IMR-90 (cell line): ENCODE measurements at regions not wholly inside any gene's neighbourhood (a gene's known extent, or its start where the extent isn't known, plus 50 kb on each side); places are given as distances from the start of the nearest gene placed in this dataset.

ENCODE experiments used
- ATAC-seq: fragments of 200-7000 bp; cut with Tn5 transposase; 2 replicates; pipeline ENCODE4 v1.9.1; 2020; ENCODE audit warnings: low read depth, mild to moderate bottlenecking, moderate library complexity
- BruUV-seq: library from RNA; stranded (reverse); fragments of 400-500 nt; replicated peaks from 2 replicates; lab custom pipeline; 2021; lab: Mats Ljungman, UMichigan
- CTCF ChIA-PET: fragments of 300-600 bp; formaldehyde crosslinking; extraction: SDS; loops from one replicate; lab custom pipeline; 2021; ENCODE audit warnings: antibody characterized with exemption; lab: Yijun Ruan, JAX
- POLR2A ChIA-PET: fragments of 300-600 bp; sonication (Branson Sonifier 250); formaldehyde crosslinking; loops from one replicate; lab custom pipeline; 2022; ENCODE audit warnings: antibody characterized with exemption; ENCODE audit not compliant: unreplicated experiment; lab: Charles Lee
- DNase-seq: peaks from one replicate; pipeline ENCODE4 v3.0.0; 2013
- H2AFZ ChIP-seq: replicated peaks from 2 replicates; pipeline ENCODE3; 2013; ENCODE audit warnings: low read length, mild to moderate bottlenecking; ENCODE audit not compliant: poor library complexity
- H2AK5ac ChIP-seq: 2 replicates; pipeline ENCODE4 v1.6.1; 2013; ENCODE audit warnings: low read depth, low read length, inconsistent platforms
- H2AK9ac ChIP-seq: replicated peaks from 2 replicates; pipeline ENCODE3; 2013; ENCODE audit warnings: mild to moderate bottlenecking, low read depth, low read length, moderate library complexity; ENCODE audit not compliant: poor library complexity
- H2BK120ac ChIP-seq: 2 replicates; pipeline ENCODE4 v1.6.1; 2013; ENCODE audit warnings: low read depth, low read length, inconsistent platforms
- H2BK15ac ChIP-seq: 3 replicates; pipeline ENCODE4 v1.6.1; 2013; ENCODE audit warnings: low read depth, low read length, inconsistent platforms
- H2BK20ac ChIP-seq: 2 replicates; pipeline ENCODE4 v1.6.1; 2013; ENCODE audit warnings: low read depth, mild to moderate bottlenecking, inconsistent platforms, low read length, moderate library complexity
- H2BK5ac ChIP-seq: 2 replicates; pipeline ENCODE4 v1.6.1; 2013; ENCODE audit warnings: mild to moderate bottlenecking, low read depth, low read length, inconsistent platforms; ENCODE audit not compliant: poor library complexity, severe bottlenecking
- H3K14ac ChIP-seq: replicated peaks from 2 replicates; pipeline ENCODE4 v1.6.1; 2013; ENCODE audit warnings: low read depth, low read length, inconsistent platforms
- H3K18ac ChIP-seq: 2 replicates; pipeline ENCODE4 v1.6.1; 2013; ENCODE audit warnings: low read depth, low read length, control low read depth
- H3K23ac ChIP-seq: 2 replicates; pipeline ENCODE4 v1.6.1; 2013; ENCODE audit warnings: low read depth, low read length, inconsistent platforms
- H3K27ac ChIP-seq: 2 replicates; pipeline ENCODE4 v1.5.1; 2013; ENCODE audit warnings: mild to moderate bottlenecking, control low read depth, low read length; ENCODE audit not compliant: insufficient read depth
- H3K27me3 ChIP-seq: 2 replicates; pipeline ENCODE4 v1.6.1; 2013; ENCODE audit warnings: low read length; ENCODE audit not compliant: control insufficient read depth, insufficient read depth
- H3K36me3 ChIP-seq: 2 replicates; pipeline ENCODE4 v1.6.1; 2013; ENCODE audit warnings: low read length, mixed read lengths; ENCODE audit not compliant: control insufficient read depth, insufficient read depth
- H3K4ac ChIP-seq: 2 replicates; pipeline ENCODE4 v1.6.1; 2013; ENCODE audit warnings: low read depth, low read length, inconsistent platforms
- H3K4me1 ChIP-seq: 2 replicates; pipeline ENCODE4 v1.6.1; 2013; ENCODE audit warnings: low read length, mixed read lengths; ENCODE audit not compliant: control insufficient read depth, insufficient read depth
- H3K4me2 ChIP-seq: 2 replicates; pipeline ENCODE4 v1.6.1; 2013; ENCODE audit warnings: low read depth, mild to moderate bottlenecking, control low read depth, low read length, moderate library complexity
- H3K4me3 ChIP-seq: 2 replicates; pipeline ENCODE4 v1.5.1; 2013; ENCODE audit warnings: low read depth, mild to moderate bottlenecking, control low read depth, low read length, moderate library complexity; ENCODE audit not compliant: insufficient read depth
- H3K56ac ChIP-seq: 2 replicates; pipeline ENCODE4 v1.6.1; 2013; ENCODE audit warnings: low read length, inconsistent platforms; ENCODE audit not compliant: insufficient read depth; ENCODE audit errors: extremely low read depth
- H3K79me1 ChIP-seq, 2 experiments: 2 replicates each; pipeline ENCODE4 v1.6.1; 2013; ENCODE audit warnings: low read length in 2 of 2, inconsistent platforms in 1 of 2, low read depth in 1 of 2
- H3K9ac ChIP-seq: 2 replicates; pipeline ENCODE4 v1.6.1; 2013; ENCODE audit warnings: low read depth, low read length, control low read depth
- H3K9me1 ChIP-seq: 2 replicates; pipeline ENCODE4 v1.6.1; 2013; ENCODE audit warnings: low read length, inconsistent platforms; ENCODE audit not compliant: insufficient read depth
- H3K9me3 ChIP-seq: 2 replicates; pipeline ENCODE4 v1.6.1; 2013; ENCODE audit warnings: low read length; ENCODE audit not compliant: control insufficient read depth, insufficient read depth
- H4K20me1 ChIP-seq: 2 replicates; pipeline ENCODE4 v1.6.1; 2013; ENCODE audit warnings: low read length, inconsistent platforms; ENCODE audit not compliant: insufficient read depth
- H4K5ac ChIP-seq: 2 replicates; pipeline ENCODE4 v1.6.1; 2013; ENCODE audit warnings: mild to moderate bottlenecking, low read depth, low read length, control low read depth
- H4K8ac ChIP-seq, 2 experiments: 2 replicates each; pipeline ENCODE4 v1.6.1; 2013; ENCODE audit warnings: low read depth in 2 of 2, low read length in 2 of 2, control low read depth in 1 of 2, inconsistent platforms in 1 of 2
- H4K91ac ChIP-seq: 2 replicates; pipeline ENCODE4 v1.6.1; 2013; ENCODE audit warnings: low read depth, low read length, inconsistent platforms; ENCODE audit not compliant: insufficient read depth
- BHLHE40 ChIP-seq: fragments of 150-350 bp; IDR thresholded peaks from 2 replicates; pipeline ENCODE4 v1.6.1; 2016; ENCODE audit warnings: mild to moderate bottlenecking, low read depth, low read length
- CEBPB ChIP-seq: IDR thresholded peaks from 2 replicates; pipeline ENCODE4 v1.6.1; 2012; ENCODE audit warnings: low read depth, low read length, improper control_type of control experiment
- CHD1 ChIP-seq: IDR thresholded peaks from 2 replicates; pipeline ENCODE4 v1.6.1; 2012; ENCODE audit warnings: low read depth, low read length, improper control_type of control experiment
- CTCF ChIP-seq: conservative IDR thresholded peaks from 2 replicates; pipeline ENCODE4 v1.5.1; 2012; ENCODE audit warnings: mild to moderate bottlenecking, low read depth, low read length, improper control_type of control experiment
- ELK1 ChIP-seq: fragments of 150-350 bp; IDR thresholded peaks from 2 replicates; pipeline ENCODE4 v1.6.1; 2016; ENCODE audit warnings: low read depth, mild to moderate bottlenecking, low read length, moderate library complexity, borderline replicate concordance
- FOS ChIP-seq: fragments of 150-350 bp; IDR thresholded peaks from 2 replicates; pipeline ENCODE4 v1.6.1; 2016; ENCODE audit warnings: low read depth, low read length
- MAFK ChIP-seq: IDR thresholded peaks from 2 replicates; pipeline ENCODE4 v1.6.1; 2012; ENCODE audit warnings: low read depth, low read length, improper control_type of control experiment
- MAZ ChIP-seq: IDR thresholded peaks from 2 replicates; pipeline ENCODE4 v1.6.1; 2012; ENCODE audit warnings: low read depth, mild to moderate bottlenecking, low read length, improper control_type of control experiment, moderate library complexity, borderline replicate concordance
- MXI1 ChIP-seq: IDR thresholded peaks from 2 replicates; pipeline ENCODE4 v1.6.1; 2012; ENCODE audit warnings: low read depth, mild to moderate bottlenecking, low read length, moderate library complexity, borderline replicate concordance
- NFE2L2 ChIP-seq: fragments of 150-350 bp; IDR thresholded peaks from 2 replicates; pipeline ENCODE4 v1.6.1; 2016; ENCODE audit warnings: low read depth, mild to moderate bottlenecking, low read length
- POLR2A ChIP-seq: IDR thresholded peaks from 2 replicates; pipeline ENCODE4 v1.6.1; 2012; ENCODE audit warnings: mild to moderate bottlenecking, low read depth, low read length
- RAD21 ChIP-seq: IDR thresholded peaks from 2 replicates; pipeline ENCODE4 v1.6.1; 2012; ENCODE audit warnings: low read length, improper control_type of control experiment
- RCOR1 ChIP-seq: IDR thresholded peaks from 2 replicates; pipeline ENCODE4 v1.6.1; 2012; ENCODE audit warnings: mild to moderate bottlenecking, low read length, improper control_type of control experiment; ENCODE audit not compliant: insufficient replicate concordance
- RFX5 ChIP-seq: IDR thresholded peaks from 2 replicates; pipeline ENCODE4 v1.8.0; 2012; ENCODE audit warnings: low read depth, mild to moderate bottlenecking, low read length, moderate library complexity
- SMC3 ChIP-seq: fragments of 150-350 bp; IDR thresholded peaks from 2 replicates; pipeline ENCODE4 v1.6.1; 2016; ENCODE audit warnings: low read depth, mild to moderate bottlenecking, antibody characterized with exemption, low read length, moderate library complexity
- USF2 ChIP-seq: fragments of 150-350 bp; IDR thresholded peaks from 2 replicates; pipeline ENCODE4 v1.6.1; 2017; ENCODE audit warnings: mild to moderate bottlenecking, antibody characterized with exemption, low read length, low read depth
- dilution Hi-C: fragments of 300-500 bp; cut with HindIII; formaldehyde crosslinking; loops from one replicate; pipeline ENCODE4 v1.14.3; 2018; ENCODE audit warnings: low sequenced_read_pairs; ENCODE audit not compliant: unreplicated experiment
- in situ Hi-C: fragments of 300-500 bp; cut with MboI; formaldehyde crosslinking; loops from 3 replicates; pipeline ENCODE4 v1.14.3; 2019; ENCODE audit warnings: low sequenced_read_pairs, inconsistent platforms, mixed read lengths
- intact Hi-C: fragments of 100-400 bp; cut with micrococcal nuclease; formaldehyde crosslinking; loops from 2 replicates; pipeline ENCODE4 v1.10.0; 2022

- DNase-seq (no peak), ATAC-seq (no peak)
- Histone ChIP-seq H3K23ac (no peak overlapping the region), H3K4ac (no peak overlapping the region), H3K4me3 (no peak overlapping the region), H3K56ac (no peak overlapping the region), H4K20me1 (no peaks in the 10 kb centered on the region), H3K27me3 (no peaks in the 10 kb centered on the region), H3K9me1 (no peaks in the 10 kb centered on the region), H3K4me2 (no peak overlapping the region), H2AK5ac (no peak overlapping the region), H3K9ac (no peak overlapping the region), H2BK20ac (no peak overlapping the region), H2BK120ac (no peak overlapping the region), H3K4me1 (no peaks in the 10 kb centered on the region), H3K36me3 (no peaks in the 10 kb centered on the region), H3K14ac (no peak overlapping the region), H2AFZ (no peak overlapping the region), H3K79me1 (no peaks in the 10 kb centered on the region), H4K8ac (no peak overlapping the region), H4K5ac (no peak overlapping the region), H4K91ac (no peak overlapping the region), H2BK5ac (no peak overlapping the region), H3K27ac (no peak overlapping the region), H3K18ac (no peak overlapping the region), H2AK9ac (no peak overlapping the region), H2BK15ac (no peak overlapping the region), H3K9me3 (no peaks in the 10 kb centered on the region)
- in situ Hi-C loops (no loop called here), intact Hi-C loops (no loop called here), dilution Hi-C loops (no loop called here)
- POLR2A ChIA-PET, result no interaction called here
- CTCF ChIA-PET, result no interaction called here
- TF ChIP-seq CEBPB (no peak), CHD1 (no peak), MXI1 (no peak), MAZ (no peak), USF2 (no peak), MAFK (no peak), ELK1 (no peak), POLR2A (no peak), RFX5 (no peak), SMC3 (no peak), FOS (no peak), CTCF (no peak), BHLHE40 (no peak), RAD21 (no peak), RCOR1 (no peak), NFE2L2 (no peak)
- BruUV-seq, result no TSS peak
These were observed 387.5 kb upstream of the GRID2 start for GRCh38 chr4:91916219-91916618.
